Prostate gland (tissue), 2 donors: ENCODE measurements at regions not wholly inside any gene's neighbourhood (a gene's known extent, or its start where the extent isn't known, plus 50 kb on each side); places are given as distances from the start of the nearest gene placed in this dataset.

Experiments
- DNase-seq: peaks from one replicate; pipeline ENCODE4 v3.0.0-alpha.2; 2019; ENCODE audit warnings: low spot score
- H3K27ac ChIP-seq, 2 donors: fragments of 200-600 bp; sonication (generic); 2 replicates each; pipeline ENCODE4 v1.5.1; 2017 to 2019
- H3K27me3 ChIP-seq: fragments of 200-600 bp; sonication (generic); replicated peaks from 2 replicates; pipeline ENCODE4 v1.5.1; 2019; ENCODE audit not compliant: insufficient read depth
- H3K36me3 ChIP-seq, 2 donors: fragments of 200-600 bp; sonication (generic); 1 replicate in 1 of 2; 2 replicates in 1 of 2; pipeline versions ENCODE4 v1.5.1 to v1.8.1; 2017 to 2019
- H3K4me1 ChIP-seq: fragments of 200-600 bp; sonication (generic); replicated peaks from 2 replicates; pipeline ENCODE4 v1.5.1; 2019
- H3K4me3 ChIP-seq, 2 donors: fragments of 200-600 bp; sonication (generic); 2 replicates each; pipeline ENCODE4 v1.5.1; 2017 to 2019
- H3K9me3 ChIP-seq: fragments of 200-600 bp; sonication (generic); 2 replicates; pipeline ENCODE4 v1.5.1; 2017
- CTCF ChIP-seq, 4 experiments: fragments of 200-600 bp in 2 of 4; fragments of 450-650 bp in 2 of 4; sonication (generic) in 2 of 4; IDR thresholded peaks; 1 replicate in 3 of 4; 2 replicates in 1 of 4; pipeline ENCODE4 v1.5.1; 2016 to 2019; ENCODE audit warnings: antibody characterized with exemption in 4 of 4, mild to moderate bottlenecking in 2 of 4, moderate library complexity in 2 of 4
- POLR2A ChIP-seq: fragments of 450-650 bp; IDR thresholded peaks from one replicate; pipeline ENCODE4 v1.6.1; 2016; ENCODE audit warnings: antibody characterized with exemption, mild to moderate bottlenecking
- POLR2AphosphoS5 ChIP-seq: sonication (generic); formaldehyde crosslinking; IDR thresholded peaks from one replicate; pipeline ENCODE4 v1.6.1; 2017; ENCODE audit warnings: antibody characterized with exemption
- WGBS: methylation state at CpG from one replicate; pipeline ENCODE4 v1.1.5; 2018; 5-methylcytosine and 5-hydroxymethylcytosine counted together
- intact Hi-C: fragments of 100-400 bp; cut with DNase I; formaldehyde crosslinking; loops from one replicate; pipeline ENCODE4 v1.14.2; 2022

DNA sequence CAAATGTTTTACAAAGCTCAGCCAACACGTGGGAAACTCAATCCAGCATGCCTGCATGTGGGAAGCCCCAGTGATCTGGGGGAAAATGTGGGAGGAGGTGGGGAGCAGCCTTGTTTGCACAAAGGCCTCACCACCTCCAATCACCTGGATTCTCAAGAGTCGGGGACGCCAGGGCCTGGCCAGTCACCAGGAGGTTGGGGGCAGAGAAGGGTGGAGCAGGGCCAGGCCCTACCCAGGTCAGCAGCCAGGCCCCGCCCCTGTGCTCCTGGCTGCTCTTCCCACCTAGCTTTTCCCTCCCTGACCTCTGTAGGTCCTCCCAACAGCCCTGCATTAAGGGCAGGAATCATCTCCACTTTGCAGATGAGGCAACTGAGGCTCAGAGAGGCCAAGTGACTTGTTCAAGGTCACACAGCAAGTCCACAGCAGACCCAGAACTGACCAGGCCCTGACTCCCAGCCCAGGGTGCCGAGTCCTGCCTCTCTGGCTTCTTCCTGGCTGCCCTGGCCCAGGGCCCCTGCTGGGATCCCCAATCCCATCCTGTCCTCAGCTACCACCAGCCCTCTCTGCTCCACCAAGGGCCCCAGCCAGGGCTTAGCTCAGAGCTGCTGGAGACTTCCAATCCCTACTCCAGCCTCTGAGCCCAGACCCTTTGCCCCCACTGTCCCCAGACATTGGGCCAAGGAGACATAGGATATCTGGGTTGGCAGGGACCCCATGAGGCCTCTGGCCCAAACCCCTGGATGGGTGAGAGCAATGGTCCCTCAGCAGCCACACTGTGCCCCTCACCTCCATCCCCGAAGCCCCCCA is 508.6 kb downstream of the PTPRU start:
- intact Hi-C loops, result no loop called here
- no peaks in the 10 kb centered on the region for H3K36me3 ChIP-seq
- no peak overlapping the region for H3K4me3 ChIP-seq
- no peak overlapping the region for H3K27ac ChIP-seq
- H3K9me3 ChIP-seq, result no peaks in the 10 kb centered on the region
- H3K4me1 ChIP-seq, result no peaks in the 10 kb centered on the region
- no peak for DNase-seq
- TF ChIP-seq POLR2A (no peak), CTCF (IDR thresholded peaks at IDR 0.05) (no peak), POLR2AphosphoS5 (no peak)
- H3K27me3 ChIP-seq, result no peaks in the 10 kb centered on the region
- 54% methylated on average over 6 of the region's 6 CpGs for WGBS

GRCh38 chr1:29743931-29744330 is 507.6 kb downstream of the PTPRU start:
- no peak for DNase-seq
- H3K27me3 ChIP-seq, result no peaks in the 10 kb centered on the region
- no peak overlapping the region for H3K27ac ChIP-seq
- no peaks in the 10 kb centered on the region for H3K36me3 ChIP-seq
- 70% methylated on average over 7 of the region's 7 CpGs for WGBS
- H3K4me1 ChIP-seq, result no peaks in the 10 kb centered on the region
- H3K4me3 ChIP-seq, result no peak overlapping the region
- TF ChIP-seq POLR2A, result no peak
- H3K9me3 ChIP-seq, result no peaks in the 10 kb centered on the region
- intact Hi-C loops, result no loop called here

DNA sequence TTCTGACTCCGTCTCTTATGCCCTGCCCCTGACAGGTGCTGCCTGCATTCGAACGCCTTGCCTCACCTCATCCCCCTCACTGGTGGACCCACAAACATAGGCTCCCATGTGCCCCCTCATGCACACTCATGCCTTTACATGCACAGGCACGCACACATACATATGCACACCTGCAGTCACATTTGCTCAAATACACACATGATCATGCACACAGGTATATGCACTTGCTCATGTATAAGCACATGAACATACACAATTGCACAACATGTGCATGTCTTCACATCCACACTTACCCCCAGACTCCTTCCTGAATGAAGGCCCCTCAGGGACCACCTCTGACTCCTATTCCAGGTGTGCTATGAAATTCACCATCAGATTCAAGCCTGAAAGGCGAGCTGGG is 506.9 kb downstream of the PTPRU start:
- no peak overlapping the region for H3K27ac ChIP-seq
- DNase-seq, result no peak
- WGBS, result 80% methylated on average over 5 of the region's 5 CpGs

GRCh38 chr1:29739176-29739575 is 502.9 kb downstream of the PTPRU start:
- 53% methylated on average over 1 of the region's 1 CpG for WGBS
- Histone ChIP-seq H3K27ac (no peak overlapping the region), H3K4me1 (no peaks in the 10 kb centered on the region), H3K36me3 (no peaks in the 10 kb centered on the region), H3K4me3 (no peak overlapping the region), H3K27me3 (peaks cover under 1% of the 10 kb centered on the region), H3K9me3 (no peaks in the 10 kb centered on the region)
- intact Hi-C loops, result no loop called here
- DNase-seq, result no peak
- TF ChIP-seq CTCF (IDR thresholded peaks at IDR 0.05) (no peak), POLR2A (no peak), POLR2AphosphoS5 (no peak)

More for the DNA sequence above, 506.9 kb downstream of the PTPRU start:
- Histone ChIP-seq H3K27me3 (no peaks in the 10 kb centered on the region), H3K4me1 (no peaks in the 10 kb centered on the region), H3K9me3 (no peaks in the 10 kb centered on the region), H3K36me3 (no peaks in the 10 kb centered on the region), H3K4me3 (no peak overlapping the region)
- intact Hi-C loops, result no loop called here
- no peak for TF ChIP-seq POLR2A
- no peak for TF ChIP-seq CTCF (IDR thresholded peaks at IDR 0.05)
- no peak for TF ChIP-seq POLR2AphosphoS5

DNA sequence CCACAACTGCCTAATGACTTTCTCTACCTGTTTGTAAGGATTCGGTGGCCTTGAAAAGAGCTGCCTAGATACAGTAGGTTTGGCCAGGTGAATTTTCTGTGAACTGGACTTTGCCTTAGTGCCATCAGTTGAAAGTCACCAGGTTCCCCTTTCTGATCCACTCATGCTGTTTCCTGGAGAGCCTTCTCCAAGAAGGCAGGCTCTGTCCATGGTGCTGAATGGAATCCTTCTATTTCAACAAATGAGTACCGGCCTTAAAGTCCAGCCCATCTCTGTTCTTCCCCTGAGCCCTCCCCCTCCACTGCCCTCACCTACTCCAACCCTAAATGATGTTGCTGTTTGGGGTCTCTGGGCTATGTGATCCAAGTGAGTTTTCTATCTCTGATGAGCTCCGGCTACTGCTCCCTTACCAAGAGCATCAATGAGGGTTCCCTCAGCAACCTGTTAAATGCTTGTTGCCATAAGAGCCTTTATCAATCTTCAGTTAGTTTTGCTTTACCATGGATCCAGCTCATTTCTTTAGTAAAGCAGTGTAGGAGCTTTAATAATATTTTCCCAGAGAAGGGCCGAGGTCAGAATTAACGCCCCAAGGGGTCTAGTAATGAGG is 500.4 kb downstream of the PTPRU start:
- 69% methylated on average over 5 of the region's 5 CpGs for WGBS
- H3K4me1 ChIP-seq, result no peaks in the 10 kb centered on the region
- H3K27ac ChIP-seq, result no peak overlapping the region
- H3K36me3 ChIP-seq, result no peaks in the 10 kb centered on the region
- peaks cover 4% of the 10 kb centered on the region for H3K27me3 ChIP-seq
- no peak for TF ChIP-seq POLR2A
- TF ChIP-seq CTCF (IDR thresholded peaks at IDR 0.05), result no peak
- TF ChIP-seq POLR2AphosphoS5, result no peak
- no peak for DNase-seq
- no peak overlapping the region for H3K4me3 ChIP-seq
- intact Hi-C loops, result no loop called here
- H3K9me3 ChIP-seq, result no peaks in the 10 kb centered on the region
